Skeletal muscle satellite cell (primary cell): ENCODE measurements at regions not wholly inside any gene's neighbourhood (a gene's known extent, or its start where the extent isn't known, plus 50 kb on each side); places are given as distances from the start of the nearest gene placed in this dataset.
"Not testable (repeated sequence)": the region's sequence is repeated elsewhere in the genome, so short reads cannot be mapped to it uniquely, and the experiment has no call there.

Experiments
- H3K27me3 ChIP-seq: 2 replicates; pipeline ENCODE4 v1.7.0; 2013; ENCODE audit warnings: low read length; ENCODE audit not compliant: control insufficient read depth, insufficient read depth
- H3K36me3 ChIP-seq: 2 replicates; pipeline ENCODE4 v1.7.0; 2013; ENCODE audit warnings: mild to moderate bottlenecking, control low read depth, low read length; ENCODE audit not compliant: insufficient read depth
- H3K4me1 ChIP-seq: 2 replicates; pipeline ENCODE4 v1.7.0; 2013; ENCODE audit warnings: low read length; ENCODE audit not compliant: control insufficient read depth, insufficient read depth
- H3K4me2 ChIP-seq: 2 replicates; pipeline ENCODE4 v1.7.0; 2013; ENCODE audit warnings: mild to moderate bottlenecking, low read length
- H3K4me3 ChIP-seq: 2 replicates; pipeline ENCODE4 v1.7.0; 2013; ENCODE audit warnings: low read length
- H3K9ac ChIP-seq: 2 replicates; pipeline ENCODE4 v1.7.0; 2013; ENCODE audit warnings: mild to moderate bottlenecking, low read depth, low read length, moderate library complexity
- H3K9me3 ChIP-seq: replicated peaks from 2 replicates; pipeline ENCODE4 v1.7.0; 2013; ENCODE audit warnings: mild to moderate bottlenecking, control low read depth, low read length

DNA sequence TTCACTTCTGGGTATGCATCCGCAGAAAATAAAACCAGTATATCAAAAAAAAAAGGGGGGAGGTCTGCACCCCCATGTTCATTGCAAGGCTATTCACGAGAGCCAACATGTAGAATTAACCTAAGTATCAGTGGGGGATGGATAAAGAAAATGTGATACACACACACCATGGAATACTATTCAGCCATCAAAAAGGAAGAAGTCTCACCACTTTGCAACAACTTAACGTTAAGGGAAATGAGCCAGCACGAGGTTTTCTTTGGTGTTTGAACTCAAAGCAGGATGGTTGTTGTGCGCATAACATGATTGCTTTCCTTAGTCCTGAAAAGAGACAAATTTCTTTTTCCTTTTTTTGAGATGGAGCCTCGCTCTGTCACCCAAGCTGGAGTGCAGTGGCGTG, 222.7 kb downstream of the SHOX start:
- Histone ChIP-seq H3K9ac (no peak overlapping the region), H3K9me3 (no peaks in the 10 kb centered on the region), H3K4me1 (peaks cover 4% of the 10 kb centered on the region), H3K36me3 (no peaks in the 10 kb centered on the region), H3K4me2 (no peak overlapping the region), H3K4me3 (no peak overlapping the region), H3K27me3 (no peaks in the 10 kb centered on the region)

DNA sequence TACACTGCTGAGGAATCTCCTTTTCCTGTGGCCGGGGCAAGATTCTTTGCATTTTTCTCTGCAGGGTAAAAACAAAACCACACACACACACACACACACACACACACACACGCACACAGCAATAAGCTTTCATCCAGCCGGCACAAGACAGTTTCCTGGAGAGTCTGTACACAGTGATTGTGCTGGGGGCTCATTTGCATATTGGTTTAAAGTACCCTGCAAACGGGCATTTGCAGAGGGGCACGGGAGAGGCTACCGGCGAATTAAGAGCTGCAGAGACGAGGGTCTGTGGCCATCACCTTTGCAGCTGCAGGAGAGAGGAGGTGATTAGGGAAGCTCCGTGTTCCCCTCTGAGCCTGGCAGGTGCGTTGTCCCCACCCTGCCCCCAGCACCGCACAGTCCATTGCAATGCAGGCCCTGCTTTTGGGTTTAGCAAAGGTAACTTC, 219.9 kb downstream of the SHOX start:
- Histone ChIP-seq H3K4me2 (no peak overlapping the region), H3K9ac (no peak overlapping the region), H3K27me3 (no peaks in the 10 kb centered on the region), H3K9me3 (no peaks in the 10 kb centered on the region), H3K4me1 (peaks cover 7% of the 10 kb centered on the region), H3K4me3 (no peak overlapping the region), H3K36me3 (no peaks in the 10 kb centered on the region)

DNA sequence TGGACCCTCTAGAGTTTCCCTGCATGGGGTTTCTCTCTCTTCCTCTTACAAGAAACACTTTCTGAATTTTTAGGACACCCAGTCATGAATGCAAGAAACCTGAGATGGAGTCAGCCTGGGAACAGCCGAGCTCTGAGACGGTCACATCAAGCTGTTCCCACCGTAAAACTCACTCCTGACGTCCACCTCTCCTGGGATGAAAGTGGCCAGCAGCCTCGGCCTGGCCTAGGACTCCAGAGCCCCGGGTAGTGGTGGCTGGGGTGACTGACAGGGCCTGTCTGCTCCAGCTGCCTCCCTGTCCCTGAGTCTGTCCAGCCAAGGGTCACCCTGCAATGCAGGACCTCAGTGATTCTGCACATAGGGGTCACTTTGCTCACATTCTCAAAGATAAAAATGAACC, 217.8 kb downstream of the SHOX start:
- Histone ChIP-seq H3K36me3 (no peaks in the 10 kb centered on the region), H3K4me1 (peaks cover 7% of the 10 kb centered on the region), H3K27me3 (no peaks in the 10 kb centered on the region), H3K9ac (peak overlapping the region; percentile 13), H3K4me2 (peak overlapping the region; percentile 18), H3K4me3 (no peak overlapping the region), H3K9me3 (no peaks in the 10 kb centered on the region)

- Histone ChIP-seq H3K27me3 (no peaks in the 10 kb centered on the region), H3K9ac (no peak overlapping the region), H3K4me1 (peaks cover 3% of the 10 kb centered on the region), H3K9me3 (no peaks in the 10 kb centered on the region), H3K36me3 (no peaks in the 10 kb centered on the region), H3K4me3 (no peak overlapping the region), H3K4me2 (no peak overlapping the region)
These were observed 212.7 kb downstream of the SHOX start for GRCh38 chrX:843306-843705.

DNA sequence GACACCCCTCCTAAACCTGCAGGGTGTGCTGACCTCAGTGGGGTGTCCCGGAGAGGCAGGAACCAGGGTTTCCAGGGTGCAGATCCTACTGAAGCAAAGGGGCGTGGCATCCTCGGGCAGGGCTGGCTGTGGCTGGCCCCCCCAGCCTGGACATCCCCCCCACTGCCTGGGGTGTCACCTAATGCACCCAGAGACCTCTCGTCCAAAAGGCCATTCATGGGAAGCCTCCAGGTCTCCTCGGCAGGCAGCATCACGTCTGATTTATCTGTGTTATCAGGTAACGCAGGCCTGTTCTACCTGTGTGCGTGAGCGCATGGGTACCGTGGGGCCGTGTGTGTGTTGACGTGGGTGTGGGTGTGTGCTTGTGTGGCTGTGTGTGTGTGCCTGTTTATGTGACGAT, 210.0 kb downstream of the SHOX start:
- H3K36me3 ChIP-seq: no peaks in the 10 kb centered on the region

DNA sequence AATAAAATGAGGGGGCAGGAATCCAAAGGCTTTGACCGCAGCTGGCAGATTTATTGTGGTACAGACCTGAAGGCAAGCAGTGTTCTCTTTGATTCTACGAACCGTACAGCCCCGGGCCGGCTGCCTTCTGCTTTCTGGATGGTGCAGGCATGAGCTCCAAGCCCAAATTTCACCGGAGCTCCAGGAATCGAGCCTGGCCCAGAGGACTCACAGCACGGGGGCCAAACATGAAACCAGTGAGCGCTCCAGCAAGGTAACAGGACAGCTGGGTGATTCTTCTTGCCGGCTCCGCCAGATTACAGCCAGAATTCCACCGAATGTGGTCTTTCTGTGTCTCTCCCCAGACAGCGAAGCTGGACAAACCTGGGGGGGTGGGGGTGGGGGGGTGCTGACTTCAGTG, 208.1 kb downstream of the SHOX start:
- not testable (repeated sequence) for H3K27me3 ChIP-seq

More for the DNA sequence above, 210.0 kb downstream of the SHOX start:
- no peak overlapping the region for H3K4me2 ChIP-seq
- H3K27me3 ChIP-seq: no peaks in the 10 kb centered on the region
- H3K4me3 ChIP-seq: no peak overlapping the region
- no peaks in the 10 kb centered on the region for H3K4me1 ChIP-seq
- no peaks in the 10 kb centered on the region for H3K9me3 ChIP-seq
- H3K9ac ChIP-seq: no peak overlapping the region

DNA sequence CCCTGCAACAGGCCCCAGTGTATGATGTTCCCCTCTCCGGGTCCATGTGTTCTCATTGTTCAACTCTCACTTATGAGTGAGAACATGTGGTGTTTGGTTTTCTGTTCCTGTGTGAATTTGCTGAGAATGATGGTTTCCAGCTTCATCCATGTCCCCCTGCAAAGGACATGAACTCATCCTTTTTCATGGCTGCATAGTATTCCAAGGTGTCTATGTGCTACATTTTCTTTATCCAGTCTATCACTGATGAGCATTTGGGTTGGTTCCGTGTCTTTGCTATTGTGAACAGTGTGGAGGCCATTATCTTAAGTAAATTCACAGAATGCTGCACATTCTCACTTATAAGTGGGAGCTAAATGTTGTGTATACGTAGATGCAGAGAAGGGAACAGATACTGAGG, 205.3 kb downstream of the SHOX start:
- not testable (repeated sequence) for H3K4me1 ChIP-seq, H3K27me3 ChIP-seq, H3K9me3 ChIP-seq, H3K9ac ChIP-seq, H3K36me3 ChIP-seq, H3K4me2 ChIP-seq, H3K4me3 ChIP-seq

More for the DNA sequence above, 208.1 kb downstream of the SHOX start:
- not testable (repeated sequence) for H3K4me1 ChIP-seq, H3K9ac ChIP-seq, H3K36me3 ChIP-seq, H3K9me3 ChIP-seq
- Histone ChIP-seq H3K4me2 (peak overlapping the region; percentile 72), H3K4me3 (peak overlapping the region; percentile 19)

DNA sequence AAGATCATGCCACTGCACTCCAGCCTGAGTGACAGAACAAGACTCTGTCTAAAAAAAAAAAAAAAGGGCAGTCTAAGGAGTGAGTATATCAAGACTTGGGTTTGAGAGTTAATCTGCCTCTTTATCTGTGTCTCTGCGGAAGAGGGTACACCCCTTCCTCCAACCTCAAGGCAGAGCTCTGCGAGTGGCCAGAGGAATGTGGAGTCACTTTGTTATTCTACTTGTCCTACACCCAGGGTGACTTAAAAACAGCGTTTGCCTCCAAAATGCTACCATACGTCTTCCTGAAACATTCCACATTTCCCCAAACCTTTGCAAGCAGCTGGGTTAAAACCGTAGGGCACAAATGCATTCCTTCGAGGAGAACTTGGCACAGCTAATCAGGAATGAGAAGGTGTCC, 199.9 kb downstream of the SHOX start:
- Histone ChIP-seq H3K4me3 (no peak overlapping the region), H3K36me3 (no peaks in the 10 kb centered on the region), H3K9ac (no peak overlapping the region), H3K4me1 (peaks cover 3% of the 10 kb centered on the region), H3K27me3 (no peaks in the 10 kb centered on the region), H3K4me2 (no peak overlapping the region), H3K9me3 (no peaks in the 10 kb centered on the region)

DNA sequence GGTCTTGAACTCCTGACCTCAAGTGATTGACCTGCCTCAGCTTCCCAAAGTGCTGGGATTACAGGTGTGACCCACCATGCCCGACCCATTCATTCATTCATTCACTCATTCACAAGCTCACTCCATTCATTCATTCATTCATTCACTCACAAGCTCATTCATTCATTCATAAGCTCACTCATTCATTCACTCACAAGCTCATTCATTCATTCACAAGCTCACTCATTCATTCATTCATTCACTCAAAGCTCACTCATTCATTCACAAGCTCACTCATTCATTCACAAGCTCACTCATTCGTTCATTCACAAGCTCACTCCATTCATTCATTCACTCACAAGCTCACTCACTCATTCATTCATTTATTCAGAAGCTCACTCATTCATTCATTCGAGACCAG, 198.6 kb downstream of the SHOX start:
- no peaks in the 10 kb centered on the region for H3K27me3 ChIP-seq
- H3K9me3 ChIP-seq: no peaks in the 10 kb centered on the region
- no peak overlapping the region for H3K4me3 ChIP-seq
- H3K36me3 ChIP-seq: no peaks in the 10 kb centered on the region
- peaks cover 3% of the 10 kb centered on the region for H3K4me1 ChIP-seq
- H3K9ac ChIP-seq: no peak overlapping the region
- no peak overlapping the region for H3K4me2 ChIP-seq

GRCh38 chrX:828411-828959, 197.9 kb downstream of the SHOX start:
- peak overlapping the region; percentile 60 for H3K4me2 ChIP-seq
- peaks cover 3% of the 10 kb centered on the region for H3K4me1 ChIP-seq
- no peaks in the 10 kb centered on the region for H3K36me3 ChIP-seq
- no peaks in the 10 kb centered on the region for H3K27me3 ChIP-seq
- no peaks in the 10 kb centered on the region for H3K9me3 ChIP-seq
- peak overlapping the region; percentile 66 for H3K9ac ChIP-seq
- peak overlapping the region; percentile 41 for H3K4me3 ChIP-seq

DNA sequence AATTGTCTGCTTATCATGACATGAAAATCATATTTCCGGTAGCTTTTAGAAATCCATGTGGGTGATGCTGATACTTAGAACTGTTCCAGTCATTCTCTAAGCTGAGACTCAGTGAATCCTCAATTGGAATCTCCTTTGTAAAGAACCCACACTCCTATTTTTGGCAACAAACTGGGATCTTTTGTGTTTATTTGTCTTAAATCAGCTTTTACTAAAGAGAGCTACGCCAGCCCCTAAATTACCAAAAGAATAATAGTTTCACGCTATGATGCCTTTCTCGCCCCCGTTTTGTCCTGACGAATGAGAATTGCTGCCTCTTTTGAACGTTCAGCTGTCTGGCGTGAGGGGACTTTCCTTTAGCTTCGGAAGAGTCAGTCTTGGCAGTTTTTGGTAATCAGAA, 195.9 kb downstream of the SHOX start:
- Histone ChIP-seq H3K4me3 (peak overlapping the region; percentile 31), H3K36me3 (no peaks in the 10 kb centered on the region), H3K4me2 (peak overlapping the region; percentile 60), H3K9ac (peak overlapping the region; percentile 81), H3K4me1 (peaks cover 3% of the 10 kb centered on the region), H3K9me3 (no peaks in the 10 kb centered on the region), H3K27me3 (no peaks in the 10 kb centered on the region)

DNA sequence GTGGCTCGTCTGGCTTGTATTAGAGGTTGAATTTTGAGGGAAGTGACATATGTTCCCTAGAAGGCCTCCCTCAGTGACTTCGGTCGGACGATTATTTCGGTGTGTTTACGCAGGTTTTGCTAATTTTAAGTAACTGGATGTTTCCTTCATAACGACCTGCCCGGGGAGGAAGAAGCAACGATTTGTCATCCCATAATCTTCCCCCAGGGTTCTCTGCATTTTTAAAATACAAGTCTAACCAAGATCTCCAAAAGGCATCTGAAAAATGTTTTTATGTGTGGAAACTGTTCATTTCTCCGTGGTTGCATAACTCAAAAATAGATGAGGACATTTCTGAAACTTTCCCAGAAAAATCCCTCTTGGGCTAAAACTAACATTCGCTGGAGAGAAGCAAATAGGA, 195.4 kb downstream of the SHOX start:
- Histone ChIP-seq H3K36me3 (no peaks in the 10 kb centered on the region), H3K27me3 (no peaks in the 10 kb centered on the region), H3K4me3 (peak overlapping the region; percentile 31), H3K9ac (peak overlapping the region; percentile 81), H3K4me2 (peak overlapping the region; percentile 60), H3K4me1 (peaks cover 3% of the 10 kb centered on the region), H3K9me3 (no peaks in the 10 kb centered on the region)
